DOHH2 (cell line): ENCODE measurements at regions not wholly inside any gene's neighbourhood (a gene's known extent, or its start where the extent isn't known, plus 50 kb on each side); places are given as distances from the start of the nearest gene placed in this dataset.

Experiments used
- EZH2phosphoT487 ChIP-seq: fragments of 200-600 bp; sonication (generic); IDR thresholded peaks from 2 replicates; pipeline ENCODE4 v1.6.1; 2017; ENCODE audit warnings: borderline replicate concordance, mild to moderate bottlenecking, antibody characterized with exemption, low read length, moderate library complexity, mixed read lengths
- TF ChIP-seq, protein P1 (sequence below): fragments of 200-600 bp; sonication (generic); IDR thresholded peaks from one replicate; pipeline ENCODE4 v1.5.1; 2014; ENCODE audit warnings: antibody characterized with exemption, mild to moderate bottlenecking, low read depth, low read length; ENCODE audit not compliant: poor library complexity, severe bottlenecking

DNA sequence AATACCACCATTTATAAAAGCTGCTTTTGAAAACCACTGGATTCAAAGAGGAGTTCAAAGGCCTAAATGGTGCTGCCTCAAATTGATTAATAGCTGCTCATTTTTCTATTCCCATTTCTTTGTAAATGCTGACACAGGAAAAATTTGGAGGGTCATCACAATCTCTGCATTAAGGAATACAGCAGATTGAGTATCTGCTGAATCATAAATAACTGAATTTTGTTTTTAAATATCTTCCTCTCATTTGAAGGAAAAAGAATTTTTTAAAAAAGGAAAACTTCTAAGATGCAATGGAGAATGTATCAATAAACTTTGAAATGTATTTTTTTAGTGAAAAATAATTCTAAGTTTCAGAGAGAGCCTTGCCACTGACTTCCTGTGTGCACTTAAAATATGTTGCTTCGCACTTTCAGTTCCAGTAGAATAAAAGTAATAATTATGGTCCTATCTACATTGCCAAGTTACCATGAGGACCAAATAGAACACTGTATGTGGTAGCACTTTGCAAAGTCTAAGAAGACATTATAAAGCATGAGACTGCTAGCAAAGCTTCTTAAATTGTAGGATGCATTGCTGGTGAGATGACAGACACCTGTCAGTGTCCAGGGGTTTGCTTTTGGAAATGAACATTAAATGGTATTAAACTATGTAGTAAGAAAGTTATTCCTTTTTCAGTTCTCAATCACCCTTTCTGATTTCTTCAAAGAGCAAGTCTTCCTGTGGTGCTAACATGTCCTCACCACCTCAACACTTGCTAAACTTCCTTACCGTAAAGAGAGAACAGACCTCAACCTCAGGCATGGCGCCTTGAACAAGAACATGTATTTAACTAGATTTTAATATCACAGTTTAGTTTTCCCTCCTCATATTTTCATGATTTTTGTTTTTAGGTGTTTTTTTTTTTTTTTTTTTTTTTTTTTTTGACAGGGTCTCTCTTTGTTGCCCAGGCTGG is 555.1 kb downstream of the EBF1 start:
- TF ChIP-seq, protein P1, sequence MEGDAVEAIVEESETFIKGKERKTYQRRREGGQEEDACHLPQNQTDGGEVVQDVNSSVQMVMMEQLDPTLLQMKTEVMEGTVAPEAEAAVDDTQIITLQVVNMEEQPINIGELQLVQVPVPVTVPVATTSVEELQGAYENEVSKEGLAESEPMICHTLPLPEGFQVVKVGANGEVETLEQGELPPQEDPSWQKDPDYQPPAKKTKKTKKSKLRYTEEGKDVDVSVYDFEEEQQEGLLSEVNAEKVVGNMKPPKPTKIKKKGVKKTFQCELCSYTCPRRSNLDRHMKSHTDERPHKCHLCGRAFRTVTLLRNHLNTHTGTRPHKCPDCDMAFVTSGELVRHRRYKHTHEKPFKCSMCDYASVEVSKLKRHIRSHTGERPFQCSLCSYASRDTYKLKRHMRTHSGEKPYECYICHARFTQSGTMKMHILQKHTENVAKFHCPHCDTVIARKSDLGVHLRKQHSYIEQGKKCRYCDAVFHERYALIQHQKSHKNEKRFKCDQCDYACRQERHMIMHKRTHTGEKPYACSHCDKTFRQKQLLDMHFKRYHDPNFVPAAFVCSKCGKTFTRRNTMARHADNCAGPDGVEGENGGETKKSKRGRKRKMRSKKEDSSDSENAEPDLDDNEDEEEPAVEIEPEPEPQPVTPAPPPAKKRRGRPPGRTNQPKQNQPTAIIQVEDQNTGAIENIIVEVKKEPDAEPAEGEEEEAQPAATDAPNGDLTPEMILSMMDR: no peak
- TF ChIP-seq EZH2phosphoT487: no peak
